Large intestine (tissue), 3 donors: ENCODE measurements at regions not wholly inside any gene's neighbourhood (a gene's known extent, or its start where the extent isn't known, plus 50 kb on each side); places are given as distances from the start of the nearest gene placed in this dataset.
"Not testable (repeated sequence)": the region's sequence is repeated elsewhere in the genome, so short reads cannot be mapped to it uniquely, and the experiment has no call there.

ENCODE experiments used
- DNase-seq, 2 donors: peaks; one replicate each; pipeline versions ENCODE4 v3.0.0 to v3.0.0-alpha.2; 2013
- H3K27ac ChIP-seq: one replicate; pipeline ENCODE4 v1.5.1; 2013; ENCODE audit warnings: low read length
- H3K27me3 ChIP-seq: 2 replicates; pipeline ENCODE4 v1.6.1; 2013; ENCODE audit warnings: low read length; ENCODE audit not compliant: control insufficient read depth, insufficient read depth
- H3K36me3 ChIP-seq: 2 replicates; pipeline ENCODE4 v1.6.1; 2013; ENCODE audit warnings: low read length; ENCODE audit not compliant: control insufficient read depth, insufficient read depth
- H3K4me1 ChIP-seq: one replicate; pipeline ENCODE4 v1.6.1; 2013; ENCODE audit warnings: low read length; ENCODE audit not compliant: control insufficient read depth, insufficient read depth
- H3K4me3 ChIP-seq: one replicate; pipeline ENCODE4 v1.5.1; 2013; ENCODE audit warnings: low read length
- H3K9me3 ChIP-seq: one replicate; pipeline ENCODE4 v1.6.1; 2013; ENCODE audit warnings: mild to moderate bottlenecking, low read depth, low read length, moderate library complexity; ENCODE audit not compliant: control insufficient read depth
- WGBS: methylation state at CpG from one replicate; pipeline ENCODE4 v1.1.5; 2013; ENCODE audit warnings: low lambda C conversion rate; ENCODE audit not compliant: insufficient coverage; 5-methylcytosine and 5-hydroxymethylcytosine counted together

DNA sequence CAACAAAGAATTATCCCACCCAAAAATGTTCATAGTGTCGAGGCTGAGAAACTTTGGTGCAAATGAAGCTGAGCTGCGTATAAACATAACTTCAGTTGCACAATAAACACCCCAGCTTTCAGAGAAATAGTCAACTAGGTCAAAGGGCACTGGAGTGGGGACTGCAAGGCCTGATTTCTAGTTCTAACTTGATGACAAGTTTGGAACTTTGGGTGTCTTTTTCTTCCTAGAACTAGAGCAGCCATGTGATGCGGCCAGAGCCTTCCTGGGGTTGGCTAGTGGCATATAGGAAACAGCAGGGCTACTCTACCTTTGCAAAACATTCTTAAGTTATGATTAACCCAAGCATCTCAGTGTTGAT, 298.4 kb upstream of the AMIGO2 start:
- no peak overlapping the region for H3K27ac ChIP-seq
- no CpG with 5 or more reads among the region's 3 CpGs for WGBS
- H3K4me1 ChIP-seq, result no peaks in the 10 kb centered on the region
- no peak overlapping the region for H3K4me3 ChIP-seq
- no peak for DNase-seq
- no peaks in the 10 kb centered on the region for H3K27me3 ChIP-seq
- H3K36me3 ChIP-seq, result no peaks in the 10 kb centered on the region
- H3K9me3 ChIP-seq, result peaks cover 8% of the 10 kb centered on the region

DNA sequence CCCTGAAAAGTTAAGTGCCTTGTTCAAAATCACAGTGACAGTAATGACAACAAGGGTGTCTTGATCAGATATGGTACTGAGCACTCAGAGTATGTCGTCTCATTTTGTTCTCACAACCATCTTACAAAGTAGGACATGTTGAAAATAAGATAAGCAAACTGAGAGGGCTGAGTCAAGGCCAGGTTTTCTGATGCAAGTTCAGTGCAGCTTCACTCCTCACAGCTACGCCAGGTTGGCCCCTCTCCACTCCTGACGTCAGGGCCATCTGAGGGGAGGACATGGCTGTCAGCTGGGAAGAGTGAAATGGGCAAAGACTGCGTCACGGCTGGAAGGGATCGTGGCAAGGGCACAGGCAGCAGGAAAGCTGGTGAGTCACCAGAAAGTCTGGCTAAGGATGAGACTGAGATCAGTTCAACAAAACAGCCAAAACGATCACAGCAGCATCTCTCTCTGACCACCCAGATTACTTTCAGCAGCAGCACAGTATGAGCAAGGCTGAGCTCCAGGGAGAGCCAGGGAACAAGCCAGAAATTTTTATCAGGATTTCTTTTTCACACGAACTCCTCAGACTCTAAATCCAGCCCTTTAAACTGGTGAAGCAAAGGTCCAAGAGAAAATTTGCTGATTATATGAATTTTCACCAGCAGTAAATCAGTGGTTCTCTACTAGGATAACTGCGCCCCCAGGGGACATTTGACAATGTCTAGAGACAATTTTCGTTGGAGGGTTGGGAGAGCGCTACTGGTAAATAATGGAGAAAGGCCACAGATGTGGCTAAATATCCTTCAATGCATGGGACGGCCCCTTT, 297.9 kb upstream of the AMIGO2 start:
- H3K36me3 ChIP-seq, result no peaks in the 10 kb centered on the region
- H3K4me1 ChIP-seq, result no peaks in the 10 kb centered on the region
- peaks cover 8% of the 10 kb centered on the region for H3K9me3 ChIP-seq
- H3K27ac ChIP-seq, result no peak overlapping the region
- H3K27me3 ChIP-seq, result no peaks in the 10 kb centered on the region
- DNase-seq, result peak in 1 of 2 donors; percentile 25
- 93% methylated on average over 3 of the region's 12 CpGs for WGBS
- no peak overlapping the region for H3K4me3 ChIP-seq

DNA sequence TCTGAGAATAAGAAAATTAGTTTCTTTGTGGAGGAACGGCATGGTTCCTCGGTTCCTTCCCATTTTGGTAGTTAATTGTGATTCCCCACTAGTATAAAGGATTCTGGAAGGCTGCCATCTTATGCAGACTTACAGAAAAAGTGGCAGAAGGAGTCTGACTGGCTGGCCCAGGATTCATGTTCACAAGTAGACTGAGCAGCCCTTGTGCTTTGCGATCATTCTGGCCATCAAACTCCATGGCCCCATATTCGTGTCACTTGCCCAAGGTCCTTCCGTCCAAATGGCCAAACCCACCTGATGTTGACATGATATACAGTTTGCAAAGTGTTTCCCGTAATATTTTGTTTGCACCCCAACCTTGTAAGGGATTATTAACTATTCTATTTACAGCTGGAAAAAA, 297.2 kb upstream of the AMIGO2 start:
- WGBS, result no CpG with 5 or more reads among the region's 6 CpGs
- H3K27me3 ChIP-seq, result no peaks in the 10 kb centered on the region
- no peaks in the 10 kb centered on the region for H3K4me1 ChIP-seq
- no peak overlapping the region for H3K4me3 ChIP-seq
- H3K9me3 ChIP-seq, result peaks cover 7% of the 10 kb centered on the region
- DNase-seq, result no peak
- H3K27ac ChIP-seq, result no peak overlapping the region
- H3K36me3 ChIP-seq, result no peaks in the 10 kb centered on the region

DNA sequence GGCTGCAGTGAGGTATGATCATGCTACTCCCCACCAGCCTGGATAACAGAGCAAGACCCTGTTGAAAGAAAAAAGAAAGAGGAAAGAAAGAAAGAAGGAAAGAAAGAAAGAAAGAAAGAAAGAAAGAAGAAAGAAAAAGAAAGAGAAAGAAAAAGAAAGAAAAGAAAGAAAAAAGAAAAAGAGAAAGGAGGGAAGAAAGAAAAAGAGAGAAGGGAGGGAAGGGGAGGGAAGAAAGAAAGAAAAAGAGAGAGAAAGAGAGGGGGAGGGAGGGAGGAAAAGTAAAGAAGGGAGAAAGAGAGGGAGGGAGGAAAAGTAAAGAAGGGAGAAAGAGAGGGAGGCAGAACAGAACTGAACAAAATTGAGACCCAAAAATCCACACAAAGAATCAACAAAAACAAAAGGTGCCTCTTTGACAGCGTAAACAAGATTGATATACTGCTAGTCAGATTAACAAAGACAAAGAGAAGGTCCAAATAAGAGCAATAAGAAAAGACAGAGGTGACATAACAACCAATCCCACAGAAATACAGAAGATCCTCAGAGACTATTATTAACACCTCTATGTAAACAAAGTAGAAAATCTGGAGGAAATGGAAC, 293.9 kb upstream of the AMIGO2 start:
- H3K4me3 ChIP-seq, result no peak overlapping the region
- no peaks in the 10 kb centered on the region for H3K4me1 ChIP-seq
- H3K27ac ChIP-seq, result no peak overlapping the region
- H3K9me3 ChIP-seq, result no peaks in the 10 kb centered on the region
- DNase-seq, result no peak
- H3K27me3 ChIP-seq, result no peaks in the 10 kb centered on the region
- WGBS, result 100% methylated on average over 1 of the region's 1 CpG
- H3K36me3 ChIP-seq, result no peaks in the 10 kb centered on the region

DNA sequence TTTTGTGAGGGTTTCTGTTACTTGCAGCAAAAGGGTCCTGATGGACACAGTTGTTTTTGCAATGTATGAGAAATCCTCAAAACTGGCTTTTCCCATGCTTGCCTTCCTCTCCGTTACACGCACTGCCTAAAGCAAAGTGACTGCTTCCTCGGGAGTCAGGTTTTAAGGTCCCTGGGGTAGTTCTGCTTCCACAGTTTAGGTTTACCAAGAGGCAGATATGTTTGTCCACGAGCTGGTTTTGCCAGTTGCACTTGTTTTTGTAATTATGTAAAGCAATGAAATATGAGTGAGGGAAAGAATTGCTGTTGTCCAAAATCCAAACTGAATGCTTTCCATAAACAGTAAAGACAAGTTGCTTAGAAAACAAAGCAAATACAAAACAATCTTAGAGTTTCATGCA, 290.7 kb upstream of the AMIGO2 start:
- Histone ChIP-seq H3K27me3 (no peaks in the 10 kb centered on the region), H3K9me3 (no peaks in the 10 kb centered on the region), H3K4me1 (no peaks in the 10 kb centered on the region), H3K27ac (no peak overlapping the region), H3K4me3 (no peak overlapping the region), H3K36me3 (no peaks in the 10 kb centered on the region)
- WGBS, result no CpG with 5 or more reads among the region's 4 CpGs
- DNase-seq, result no peak

DNA sequence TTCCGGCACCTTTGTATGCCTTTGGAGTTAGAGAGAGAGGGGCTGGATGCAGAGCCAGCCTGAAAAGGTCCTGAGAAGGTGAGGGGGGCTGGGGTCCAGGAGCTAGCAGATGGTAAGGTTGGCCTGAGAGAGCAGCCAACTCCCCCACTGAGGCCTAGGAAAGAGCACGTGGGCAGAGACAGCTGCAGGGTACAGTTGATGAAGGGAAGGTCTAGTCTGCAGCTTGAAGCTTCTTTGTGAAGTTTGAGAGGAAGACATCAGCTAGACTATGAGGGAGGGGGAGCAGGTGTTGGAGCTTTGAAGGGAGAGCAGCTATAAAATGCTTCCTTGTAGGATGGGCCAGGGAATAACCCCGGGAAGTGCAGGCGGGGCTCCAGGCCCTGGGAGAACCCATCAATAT, 289.3 kb upstream of the AMIGO2 start:
- H3K4me1 ChIP-seq, result no peaks in the 10 kb centered on the region
- H3K27ac ChIP-seq, result no peak overlapping the region
- WGBS, result 100% methylated on average over 2 of the region's 4 CpGs
- no peaks in the 10 kb centered on the region for H3K9me3 ChIP-seq
- no peak overlapping the region for H3K4me3 ChIP-seq
- no peaks in the 10 kb centered on the region for H3K27me3 ChIP-seq
- H3K36me3 ChIP-seq, result no peaks in the 10 kb centered on the region
- no peak for DNase-seq

DNA sequence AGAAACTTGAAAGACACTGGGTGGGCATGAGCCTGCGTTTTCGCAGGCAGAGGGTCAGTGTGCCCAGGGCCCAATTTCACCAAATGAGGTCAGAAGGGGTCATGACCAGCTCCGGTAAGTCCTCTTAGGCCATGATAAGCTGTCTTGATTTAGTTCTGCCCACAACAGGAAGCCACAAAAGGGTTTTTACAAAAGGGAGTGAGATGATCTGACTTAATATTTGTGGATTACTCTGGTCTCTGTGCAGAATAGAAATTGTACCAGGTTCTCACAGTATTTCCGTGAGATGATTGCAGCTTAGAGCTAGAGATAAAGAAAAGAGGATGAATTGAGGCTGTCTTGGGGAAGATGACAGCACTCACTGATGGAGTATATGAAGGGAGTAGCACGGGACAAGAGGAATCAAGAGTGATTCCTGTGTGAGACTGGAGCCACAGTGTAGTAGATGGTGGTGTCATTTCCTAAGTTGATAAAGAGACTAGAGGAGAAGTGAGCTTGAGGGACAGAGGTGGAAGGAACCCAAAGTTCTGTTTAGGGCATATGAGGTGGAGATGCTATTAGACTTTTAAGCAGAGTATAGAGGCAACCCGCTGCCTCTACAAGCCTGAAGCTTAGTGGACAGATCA, 288.3 kb upstream of the AMIGO2 start:
- no peaks in the 10 kb centered on the region for H3K27me3 ChIP-seq
- no peak for DNase-seq
- no peaks in the 10 kb centered on the region for H3K9me3 ChIP-seq
- H3K4me1 ChIP-seq, result no peaks in the 10 kb centered on the region
- 100% methylated on average over 1 of the region's 6 CpGs for WGBS
- no peaks in the 10 kb centered on the region for H3K36me3 ChIP-seq
- no peak overlapping the region for H3K4me3 ChIP-seq
- H3K27ac ChIP-seq, result no peak overlapping the region

DNA sequence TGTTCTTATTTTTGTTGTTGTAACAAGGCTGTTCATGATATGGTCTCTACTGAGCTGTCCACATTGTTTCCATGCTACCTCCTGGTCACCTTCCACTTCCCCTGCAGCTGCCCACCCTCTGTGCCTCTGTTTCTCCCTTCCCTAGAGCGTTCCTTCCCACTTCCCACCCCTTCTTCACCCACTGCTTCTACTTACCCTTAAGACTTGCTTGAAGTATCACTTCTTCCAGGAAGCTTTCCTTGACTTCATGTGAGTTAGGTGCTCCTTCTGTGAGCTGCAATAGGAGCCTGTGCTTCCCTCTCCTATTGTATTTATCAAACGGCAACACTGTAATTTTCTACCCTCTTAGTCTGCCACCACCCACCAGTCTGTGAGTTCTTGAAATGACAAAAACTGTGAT, 286.8 kb upstream of the AMIGO2 start:
- Histone ChIP-seq H3K4me1 (peaks cover 2% of the 10 kb centered on the region), H3K27ac (no peak overlapping the region), H3K9me3 (no peaks in the 10 kb centered on the region), H3K36me3 (no peaks in the 10 kb centered on the region), H3K4me3 (no peak overlapping the region), H3K27me3 (no peaks in the 10 kb centered on the region)
- 83% methylated on average over 2 of the region's 2 CpGs for WGBS
- no peak for DNase-seq

DNA sequence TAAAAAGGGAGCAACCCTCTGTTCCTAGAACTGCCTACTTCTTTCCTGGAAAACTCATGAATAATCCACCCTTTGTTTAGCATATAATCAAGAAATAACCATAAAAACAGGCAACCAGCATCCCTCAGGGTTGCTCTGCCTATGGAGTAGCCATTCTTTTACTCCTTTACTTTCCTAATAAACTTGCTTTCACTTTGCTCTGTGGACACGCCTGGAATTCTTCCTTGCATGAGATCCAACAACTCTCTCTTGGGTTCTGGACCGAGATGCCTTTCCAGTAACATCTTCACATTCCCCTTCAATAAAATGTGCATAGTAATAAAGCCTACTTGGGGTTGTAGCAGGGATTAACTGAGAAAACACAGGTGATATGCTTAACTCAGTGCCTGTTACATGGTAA, 286.4 kb upstream of the AMIGO2 start:
- no peaks in the 10 kb centered on the region for H3K36me3 ChIP-seq
- no peaks in the 10 kb centered on the region for H3K27me3 ChIP-seq
- no CpG with 5 or more reads among the region's 2 CpGs for WGBS
- no peaks in the 10 kb centered on the region for H3K9me3 ChIP-seq
- H3K27ac ChIP-seq, result no peak overlapping the region
- no peak overlapping the region for H3K4me3 ChIP-seq
- DNase-seq, result no peak
- peaks cover 4% of the 10 kb centered on the region for H3K4me1 ChIP-seq

DNA sequence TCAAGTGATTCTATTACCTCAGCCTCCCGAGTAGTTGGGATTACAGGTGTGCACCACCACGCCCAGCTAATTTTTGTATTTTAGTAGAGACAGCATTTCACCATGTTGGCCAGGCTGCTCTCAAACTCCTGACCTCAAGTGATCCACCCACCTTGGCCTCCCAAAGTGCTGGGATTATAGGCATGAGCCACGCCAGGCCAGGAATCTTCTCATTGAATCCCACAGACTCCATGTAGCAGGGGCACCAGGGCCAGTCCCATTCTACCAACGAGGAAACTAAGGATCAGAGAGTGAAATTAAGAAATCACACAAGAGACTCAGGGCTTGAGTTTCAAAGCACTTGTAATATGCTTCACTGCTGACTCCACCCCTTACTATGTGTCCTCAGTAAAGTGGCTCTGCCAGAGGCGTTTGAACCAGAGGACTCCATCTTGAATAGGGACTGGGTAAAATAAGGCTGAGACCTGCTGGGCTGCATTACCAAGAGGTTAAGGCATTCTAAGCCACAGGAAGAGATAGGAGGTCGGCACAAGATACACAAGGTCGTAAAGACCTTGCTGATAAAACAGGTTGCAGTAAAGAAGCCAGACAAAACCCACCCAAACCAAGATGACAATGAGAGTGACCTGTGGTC, 285.8 kb upstream of the AMIGO2 start:
- not testable (repeated sequence) for H3K27ac ChIP-seq, DNase-seq, H3K9me3 ChIP-seq, H3K36me3 ChIP-seq, H3K4me1 ChIP-seq, H3K27me3 ChIP-seq, H3K4me3 ChIP-seq
- WGBS, result no CpG with 5 or more reads among the region's 7 CpGs
